ENCODE measurements at regions not wholly inside any gene's neighbourhood (a gene's known extent, or its start where the extent isn't known, plus 50 kb on each side); places are given as distances from the start of the nearest gene placed in this dataset.

- TF ChIP-seq CUX1 (CRISPR knock-in tag; IDR thresholded peaks at IDR 0.05), result no peak
Measured at GRCh38 chr9:30771163-30771708, 1613.2 kb upstream of the ACO1 start (continued).

GRCh38 chr9:30771760-30772159 is 1612.7 kb upstream of the ACO1 start:
- in situ Hi-C loops (cut with MboI) (no loop called here), intact Hi-C loops (cut with micrococcal nuclease) (no loop called here)
- CTCF ChIA-PET (ENCODE audit: low intra/inter-chr PET ratio), result no interaction called here
- no peak overlapping the region for H3K9ac ChIP-seq (ENCODE audit: insufficient read depth in 1 of 2, low read depth in 2 of 2, low read length in 2 of 2)
- BruUV-seq (replicated peaks), result no TSS peak
- no peaks in the 10 kb centered on the region for H3K79me2 ChIP-seq (ENCODE audit: control insufficient read depth, insufficient read depth, low read length)
- FAIRE-seq, result no peak
- no peaks in the 10 kb centered on the region for H3K9me1 ChIP-seq (ENCODE audit: control insufficient read depth, insufficient read depth, low read length)
- POLR2A ChIA-PET, result no interaction called here
- no peak for DNase-seq (ENCODE audit: extremely low read depth in 1 of 4, low spot score in 3 of 4)
- H3K27ac ChIP-seq (ENCODE audit: extremely low read depth, low read depth, low read length), result no peak overlapping the region
- H4K20me1 ChIP-seq (replicated peaks; ENCODE audit: control insufficient read depth, insufficient read depth, low read length), result no peaks in the 10 kb centered on the region
- no peak overlapping the region for H3K4me3 ChIP-seq
- no CpG with 5 or more reads among the region's 2 CpGs for WGBS (ENCODE audit: insufficient coverage, low coverage, missing lambda C conversion rate)
- no peaks in the 10 kb centered on the region for H3K36me3 ChIP-seq (ENCODE audit: control insufficient read depth, insufficient read depth, low read length)
- no peak for ATAC-seq
- H3K9me3 ChIP-seq (replicated peaks; ENCODE audit: control insufficient read depth, insufficient read depth, low read depth, low read length), result no peaks in the 10 kb centered on the region
- TF ChIP-seq PCBP1 (IDR thresholded peaks at IDR 0.05; ENCODE audit: low read depth, low read length, poor library complexity, severe bottlenecking), result no peak
- TF ChIP-seq TFE3 (CRISPR knock-in tag; IDR thresholded peaks at IDR 0.05), result no peak
- TF ChIP-seq BRF2 (IDR thresholded peaks at IDR 0.05; ENCODE audit: borderline replicate concordance, insufficient read depth, insufficient read length), result no peak
- no peak for TF ChIP-seq TCF15 (CRISPR knock-in tag; IDR thresholded peaks at IDR 0.05)
- TF ChIP-seq ATF1 (CRISPR knock-in tag; IDR thresholded peaks at IDR 0.05), result no peak
- no peak for TF ChIP-seq ATF1 (tag; IDR thresholded peaks at IDR 0.05)
- no peak for TF ChIP-seq CHCHD3 (CRISPR knock-in tag; IDR thresholded peaks at IDR 0.05)
- TF ChIP-seq GTF2E2 (tag; IDR thresholded peaks at IDR 0.05), result no peak
- TF ChIP-seq TCF3 (CRISPR knock-in tag; IDR thresholded peaks at IDR 0.05), result no peak
- no peak for TF ChIP-seq CREB3L1 (IDR thresholded peaks at IDR 0.05; ENCODE audit: borderline replicate concordance, low read depth)
- TF ChIP-seq ARHGAP35 (IDR thresholded peaks at IDR 0.05; ENCODE audit: partially characterized antibody), result no peak
- H3K27me3 ChIP-seq (ENCODE audit: control insufficient read depth in 2 of 2, insufficient read depth in 2 of 2, low read length in 2 of 2), result no peaks in the 10 kb centered on the region
- no peaks in the 10 kb centered on the region for H3K4me1 ChIP-seq (replicated peaks in 1 of 2; ENCODE audit: control insufficient read depth in 2 of 2, insufficient read depth in 2 of 2, low read length in 2 of 2)
- H2AFZ ChIP-seq (ENCODE audit: low read depth, low read length), result no peak overlapping the region
- no peak overlapping the region for H3K4me2 ChIP-seq (ENCODE audit: insufficient read depth, low read length)

Data from K562 (cell line).